WTC11 (cell line): ENCODE measurements at regions not wholly inside any gene's neighbourhood (a gene's known extent, or its start where the extent isn't known, plus 50 kb on each side); places are given as distances from the start of the nearest gene placed in this dataset.

Experiments
- ATAC-seq: fragments of 200-7000 bp; cut with Tn5 transposase; 2 replicates; pipeline ENCODE4 v1.10.0; 2021; ENCODE audit warnings: mild to moderate bottlenecking, moderate library complexity
- CTCF ChIA-PET: fragments of 300-600 bp; sonication (Branson Sonifier 250); formaldehyde crosslinking; loops from one replicate; lab custom pipeline; 2021; ENCODE audit warnings: antibody characterized with exemption; lab: Charles Lee
- POLR2A ChIA-PET: fragments of 350-600 bp; sonication (Branson Sonifier 250); formaldehyde crosslinking; loops from one replicate; lab custom pipeline; 2021; ENCODE audit warnings: antibody characterized with exemption; lab: Charles Lee
- DNase-seq: peaks from one replicate; pipeline ENCODE4 v3.0.0; 2021; ENCODE audit warnings: low spot score
- H3K27ac Mint-ChIP-seq: 2 replicates; pipeline ENCODE4 v1.8.0; 2021; ENCODE audit warnings: mixed read lengths
- H3K27me3 Mint-ChIP-seq: 2 replicates; pipeline ENCODE4 v1.8.0; 2021; ENCODE audit warnings: low read depth, mild to moderate bottlenecking, moderate library complexity, mixed read lengths
- H3K36me3 Mint-ChIP-seq: 2 replicates; pipeline ENCODE4 v1.8.0; 2021; ENCODE audit warnings: mixed read lengths
- H3K4me1 Mint-ChIP-seq: 2 replicates; pipeline ENCODE4 v1.8.0; 2022; ENCODE audit warnings: mixed read lengths
- H3K4me3 Mint-ChIP-seq: 2 replicates; pipeline ENCODE4 v1.8.0; 2021; ENCODE audit warnings: mild to moderate bottlenecking, moderate library complexity, mixed read lengths
- H3K9me3 Mint-ChIP-seq: 2 replicates; pipeline ENCODE4 v1.8.0; 2021; ENCODE audit warnings: mixed read lengths
- AR ChIP-seq: fragments of 250-450 bp; sonication (Bioruptor Pico); IDR thresholded peaks from 2 replicates; pipeline ENCODE4 v1.9.0; 2021; ENCODE audit warnings: mild to moderate bottlenecking
- ELF4 ChIP-seq: sonication (generic); formaldehyde crosslinking; IDR thresholded peaks from 2 replicates; pipeline ENCODE4 v1.8.1; 2022; ENCODE audit warnings: low read depth, mild to moderate bottlenecking, moderate library complexity, missing genetic modification reagents
- ESRRA ChIP-seq: sonication (generic); formaldehyde crosslinking; IDR thresholded peaks from 2 replicates; pipeline ENCODE4 v1.8.1; 2022; ENCODE audit warnings: mild to moderate bottlenecking, missing genetic modification reagents, borderline replicate concordance
- FOXK1 ChIP-seq: sonication (generic); formaldehyde crosslinking; IDR thresholded peaks from 2 replicates; pipeline ENCODE4 v1.8.0; 2022; ENCODE audit warnings: mild to moderate bottlenecking, moderate library complexity, missing genetic modification reagents
- IRF2 ChIP-seq: sonication (generic); formaldehyde crosslinking; IDR thresholded peaks from 2 replicates; pipeline ENCODE4 v1.8.0; 2022; ENCODE audit warnings: low read depth, missing genetic modification reagents, borderline replicate concordance
- JAZF1 ChIP-seq: fragments of 250-450 bp; sonication (Bioruptor Pico); IDR thresholded peaks from 2 replicates; pipeline ENCODE4 v1.9.0; 2021; ENCODE audit warnings: moderate library complexity, mild to moderate bottlenecking, inconsistent platforms
- JUN ChIP-seq: sonication (generic); formaldehyde crosslinking; IDR thresholded peaks from 2 replicates; pipeline ENCODE4 v1.8.0; 2023; ENCODE audit warnings: mild to moderate bottlenecking, missing genetic modification reagents
- MAX ChIP-seq: sonication (generic); formaldehyde crosslinking; IDR thresholded peaks from 2 replicates; pipeline ENCODE4 v1.8.0; 2022; ENCODE audit warnings: mild to moderate bottlenecking, missing genetic modification reagents
- NR3C1 ChIP-seq: sonication (generic); formaldehyde crosslinking; conservative IDR thresholded peaks from 2 replicates; pipeline ENCODE4 v1.8.1; 2023; ENCODE audit warnings: low read depth, mild to moderate bottlenecking, missing genetic modification reagents
- PREB ChIP-seq: sonication (generic); formaldehyde crosslinking; IDR thresholded peaks from 2 replicates; pipeline ENCODE4 v1.8.1; 2022; ENCODE audit warnings: mild to moderate bottlenecking, missing genetic modification reagents, moderate library complexity, borderline replicate concordance
- PRRX2 ChIP-seq: fragments of 250-450 bp; sonication (Bioruptor Pico); IDR thresholded peaks from 2 replicates; pipeline ENCODE4 v1.8.0; 2021; ENCODE audit warnings: mild to moderate bottlenecking
- RORB ChIP-seq: fragments of 250-450 bp; sonication (Bioruptor Pico); IDR thresholded peaks from 2 replicates; pipeline ENCODE4 v1.9.0; 2021; ENCODE audit warnings: mild to moderate bottlenecking
- SMAD4 ChIP-seq: sonication (generic); formaldehyde crosslinking; IDR thresholded peaks from 2 replicates; pipeline ENCODE4 v1.8.0; 2022; ENCODE audit warnings: mild to moderate bottlenecking, missing genetic modification reagents
- SP1 ChIP-seq: sonication (generic); formaldehyde crosslinking; conservative IDR thresholded peaks from 2 replicates; pipeline ENCODE4 v1.8.1; 2022; ENCODE audit warnings: missing genetic modification reagents
- TCF7 ChIP-seq: sonication (generic); formaldehyde crosslinking; IDR thresholded peaks from 2 replicates; pipeline ENCODE4 v1.8.0; 2022; ENCODE audit warnings: mild to moderate bottlenecking, low read depth, missing genetic modification reagents, moderate library complexity
- USF1 ChIP-seq: sonication (generic); formaldehyde crosslinking; IDR thresholded peaks from 2 replicates; pipeline ENCODE4 v1.8.0; 2022; ENCODE audit warnings: mild to moderate bottlenecking, missing genetic modification reagents
- ZBTB21 ChIP-seq: sonication (generic); formaldehyde crosslinking; IDR thresholded peaks from 2 replicates; pipeline ENCODE4 v1.8.1; 2023; ENCODE audit warnings: mild to moderate bottlenecking, missing genetic modification reagents, borderline replicate concordance
- ZNF121 ChIP-seq: sonication (generic); formaldehyde crosslinking; IDR thresholded peaks from 2 replicates; pipeline ENCODE4 v1.8.0; 2023; ENCODE audit warnings: missing genetic modification reagents
- ZNF138 ChIP-seq: sonication (generic); formaldehyde crosslinking; conservative IDR thresholded peaks from 2 replicates; pipeline ENCODE4 v1.8.1; 2022; ENCODE audit warnings: mild to moderate bottlenecking, moderate library complexity, missing genetic modification reagents
- ZNF396 ChIP-seq: fragments of 250-450 bp; sonication (Bioruptor Pico); IDR thresholded peaks from 2 replicates; pipeline ENCODE4 v1.8.0; 2021; ENCODE audit warnings: mild to moderate bottlenecking, moderate library complexity, borderline replicate concordance
- ZNF416 ChIP-seq: fragments of 250-450 bp; sonication (Bioruptor Pico); IDR thresholded peaks from 2 replicates; pipeline ENCODE4 v1.9.0; 2021; ENCODE audit warnings: mild to moderate bottlenecking, inconsistent platforms
- ZNF671 ChIP-seq: fragments of 250-450 bp; sonication (Bioruptor Pico); IDR thresholded peaks from 2 replicates; pipeline ENCODE4 v1.8.0; 2021; ENCODE audit warnings: mild to moderate bottlenecking
- ZSCAN18 ChIP-seq: fragments of 250-450 bp; sonication (Bioruptor Pico); IDR thresholded peaks from 2 replicates; pipeline ENCODE4 v2.1.2; 2022; ENCODE audit warnings: mild to moderate bottlenecking, moderate library complexity
- TF ChIP-seq, protein P1 (sequence below): fragments of 250-450 bp; sonication (Bioruptor Pico); conservative IDR thresholded peaks from 2 replicates; pipeline ENCODE4 v1.9.0; 2021; ENCODE audit warnings: mild to moderate bottlenecking

DNA sequence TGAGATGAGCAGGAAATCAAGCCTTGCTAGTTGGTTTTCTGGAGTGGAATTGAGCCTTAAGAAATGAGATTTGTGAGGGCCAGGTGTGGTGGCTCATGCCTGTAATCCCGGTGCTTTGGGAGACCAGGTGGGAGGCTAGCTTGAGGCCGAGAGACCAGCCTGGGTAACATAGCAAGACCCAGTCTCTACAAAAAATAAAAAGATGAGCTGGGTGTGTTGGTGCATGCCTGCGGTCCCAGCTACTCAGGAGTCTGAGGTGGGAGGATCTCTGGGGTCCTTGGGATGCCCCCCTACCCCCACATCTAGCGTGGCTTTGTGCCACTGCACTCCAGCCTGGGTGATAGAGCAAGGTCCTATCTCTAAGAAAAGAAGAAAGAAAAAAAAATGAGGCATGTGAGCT is 104.2 kb upstream of the RTL1 start:
- Mint-ChIP-seq H3K27ac (no peak overlapping the region), H3K27me3 (no peaks in the 10 kb centered on the region), H3K4me1 (peaks cover 13% of the 10 kb centered on the region), H3K36me3 (peaks cover 38% of the 10 kb centered on the region), H3K4me3 (no peak overlapping the region), H3K9me3 (peaks cover 12% of the 10 kb centered on the region)
- ChIA-PET CTCF (interaction anchor here (0.6 kb wide), 1 partner anchor 287 kb away, joined by 3 read pairs; no protein-coding TSS in a partner anchor), POLR2A (no interaction called here)
- TF ChIP-seq FOXK1 (CRISPR knock-in tag) (no peak), ESRRA (CRISPR knock-in tag) (no peak), ZSCAN18 (CRISPR knock-in tag) (no peak), SMAD4 (CRISPR knock-in tag) (no peak), AR (CRISPR knock-in tag) (no peak), USF1 (CRISPR knock-in tag) (no peak), ZNF671 (CRISPR knock-in tag) (no peak), JAZF1 (no peak), ZNF138 (CRISPR knock-in tag) (no peak), SP1 (no peak), RORB (CRISPR knock-in tag) (no peak), ZNF416 (no peak), NR3C1 (no peak), ELF4 (no peak), PREB (CRISPR knock-in tag) (no peak), PRRX2 (no peak), ZNF121 (no peak), IRF2 (CRISPR knock-in tag) (no peak), ZBTB21 (CRISPR knock-in tag) (no peak)
- TF ChIP-seq, protein P1, sequence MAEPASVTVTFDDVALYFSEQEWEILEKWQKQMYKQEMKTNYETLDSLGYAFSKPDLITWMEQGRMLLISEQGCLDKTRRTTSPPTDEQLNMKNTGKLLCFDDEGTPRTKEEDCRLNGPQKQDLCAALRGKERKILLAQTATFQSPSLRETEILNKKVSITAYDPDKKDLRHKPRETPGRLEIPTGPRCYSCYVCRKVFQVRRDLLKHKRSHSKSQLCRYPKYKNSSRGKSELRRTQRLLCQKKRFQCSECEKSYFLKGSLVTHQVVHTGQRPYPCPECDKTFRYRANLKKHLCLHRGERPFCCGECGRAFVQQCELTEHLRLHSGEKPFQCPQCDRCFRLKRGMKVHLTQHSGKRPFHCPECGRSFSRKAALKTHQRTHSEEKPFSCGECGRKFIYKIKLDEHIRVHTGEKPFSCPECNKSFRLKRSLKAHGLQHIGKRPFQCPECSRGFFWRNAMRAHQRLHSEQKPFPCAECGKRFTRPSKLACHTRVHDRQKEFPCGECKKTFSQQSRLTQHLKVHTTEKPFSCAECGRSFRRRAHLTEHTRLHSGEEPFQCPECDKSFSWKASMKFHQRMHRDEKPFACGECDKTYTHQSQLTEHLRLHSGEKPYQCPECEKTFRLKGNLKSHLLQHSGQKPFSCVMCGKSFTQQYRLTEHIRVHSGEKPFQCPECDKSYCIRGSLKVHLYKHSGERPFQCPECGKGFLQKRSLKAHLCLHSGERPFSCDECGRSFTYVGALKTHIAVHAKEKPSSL (CRISPR knock-in tag): no peak
- DNase-seq: no peak
- ATAC-seq: no peak

GRCh38 chr14:101008196-101008595 is 104.7 kb upstream of the RTL1 start:
- Mint-ChIP-seq H3K27me3 (no peaks in the 10 kb centered on the region), H3K4me3 (no peak overlapping the region), H3K9me3 (peaks cover 13% of the 10 kb centered on the region), H3K36me3 (peaks cover 38% of the 10 kb centered on the region), H3K4me1 (peaks cover 13% of the 10 kb centered on the region), H3K27ac (no peak overlapping the region)
- POLR2A ChIA-PET: no interaction called here
- ATAC-seq (no peak), DNase-seq (no peak)
- CTCF ChIA-PET: interaction anchor here (0.6 kb wide), 1 partner anchor 108 kb away, joined by 3 read pairs; no protein-coding TSS in a partner anchor
- no peak for TF ChIP-seq TCF7 (CRISPR knock-in tag)
- TF ChIP-seq MAX (CRISPR knock-in tag): no peak
- no peak for TF ChIP-seq JUN
- no peak for TF ChIP-seq ZNF396 (CRISPR knock-in tag)
- TF ChIP-seq ELF4: no peak
- TF ChIP-seq ZSCAN18 (CRISPR knock-in tag): no peak
